HG03442 (cell line): ENCODE measurements at regions not wholly inside any gene's neighbourhood (a gene's known extent, or its start where the extent isn't known, plus 50 kb on each side); places are given as distances from the start of the nearest gene placed in this dataset.

ENCODE experiments used
- ATAC-seq: cut with Tn5 transposase; IDR thresholded peaks from one replicate; pipeline ENCODE4 v1.9.1; 2021; ENCODE audit warnings: mild to moderate bottlenecking, moderate library complexity; ENCODE audit not compliant: unreplicated experiment

GRCh38 chr6:134866563-134866962, 83.3 kb downstream of the ALDH8A1 start:
- no peak for ATAC-seq

GRCh38 chr6:134864558-134864957, 85.3 kb downstream of the ALDH8A1 start:
- ATAC-seq = no peak

- ATAC-seq = no peak
Measured at GRCh38 chr6:134863763-134864510, 86.0 kb downstream of the ALDH8A1 start.

- no peak for ATAC-seq
Measured at GRCh38 chr6:134854366-134854765, 95.5 kb downstream of the ALDH8A1 start.

- no peak for ATAC-seq
Measured at GRCh38 chr6:134853111-134854055, 96.5 kb downstream of the ALDH8A1 start.

- no peak for ATAC-seq
Measured at GRCh38 chr6:134851548-134851947, 98.4 kb downstream of the ALDH8A1 start.

- ATAC-seq = no peak
Measured at GRCh38 chr6:134850721-134851305, 99.1 kb downstream of the ALDH8A1 start.

GRCh38 chr6:134849920-134850447, 99.9 kb downstream of the ALDH8A1 start:
- ATAC-seq = no peak

GRCh38 chr6:134848076-134848475, 101.8 kb downstream of the ALDH8A1 start:
- ATAC-seq = no peak

- ATAC-seq = no peak
Measured at GRCh38 chr6:134846865-134847264, 103.0 kb downstream of the ALDH8A1 start.

- ATAC-seq = no peak
Measured at GRCh38 chr6:134846031-134846430, 103.9 kb downstream of the ALDH8A1 start.

GRCh38 chr6:134844120-134844519, 105.8 kb downstream of the ALDH8A1 start:
- ATAC-seq = no peak

GRCh38 chr6:134840086-134840867, 109.6 kb downstream of the ALDH8A1 start:
- no peak for ATAC-seq

GRCh38 chr6:134835993-134836392, 113.9 kb downstream of the ALDH8A1 start:
- no peak for ATAC-seq

- ATAC-seq = no peak
Measured at GRCh38 chr6:134830940-134831339, 119.0 kb downstream of the ALDH8A1 start.

- ATAC-seq = no peak
Measured at GRCh38 chr6:134830194-134830593, 119.7 kb downstream of the ALDH8A1 start.

- no peak for ATAC-seq
Measured at GRCh38 chr6:134828641-134829040, 121.3 kb downstream of the ALDH8A1 start.

- no peak for ATAC-seq
Measured at GRCh38 chr6:134826889-134827737, 122.8 kb downstream of the ALDH8A1 start.

GRCh38 chr6:134823710-134824034, 126.2 kb downstream of the ALDH8A1 start:
- no peak for ATAC-seq
